DMS153 treated with DMSO at 0.1 percent for 48 hours (cell line): ENCODE measurements at regions not wholly inside any gene's neighbourhood (a gene's known extent, or its start where the extent isn't known, plus 50 kb on each side); places are given as distances from the start of the nearest gene placed in this dataset.
"Not testable (repeated sequence)": the region's sequence is repeated elsewhere in the genome, so short reads cannot be mapped to it uniquely, and the experiment has no call there.

Experiments used
- DNase-seq: peaks from one replicate; lab custom pipeline; 2025; ENCODE audit not compliant: unreplicated experiment; lab: John Stamatoyannopoulos, UW

DNA sequence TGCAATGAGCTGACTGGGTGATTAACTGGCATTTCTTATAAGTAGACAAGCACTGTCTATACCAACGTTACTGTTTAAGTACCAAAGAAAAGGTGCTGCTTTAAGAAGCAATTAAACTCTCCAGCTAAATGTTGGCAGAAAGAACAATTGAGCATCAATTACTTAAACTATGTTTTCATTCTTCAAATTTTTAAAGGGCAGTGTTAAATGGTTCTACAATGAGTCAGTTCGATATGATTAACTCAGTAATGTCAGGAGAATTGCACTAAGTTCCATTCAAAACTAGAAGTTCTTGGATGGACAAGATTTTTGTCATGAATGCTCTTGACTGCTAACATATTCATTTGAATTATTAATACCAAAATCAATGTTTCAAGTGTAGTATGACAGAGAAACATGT, 593.7 kb downstream of the DNAH5 start:
- DNase-seq: no peak

- no peak for DNase-seq
Observed at GRCh38 chr5:13348568-13348967, 595.9 kb downstream of the DNAH5 start.

GRCh38 chr5:13346401-13346800, 598.1 kb downstream of the DNAH5 start:
- no peak for DNase-seq

DNA sequence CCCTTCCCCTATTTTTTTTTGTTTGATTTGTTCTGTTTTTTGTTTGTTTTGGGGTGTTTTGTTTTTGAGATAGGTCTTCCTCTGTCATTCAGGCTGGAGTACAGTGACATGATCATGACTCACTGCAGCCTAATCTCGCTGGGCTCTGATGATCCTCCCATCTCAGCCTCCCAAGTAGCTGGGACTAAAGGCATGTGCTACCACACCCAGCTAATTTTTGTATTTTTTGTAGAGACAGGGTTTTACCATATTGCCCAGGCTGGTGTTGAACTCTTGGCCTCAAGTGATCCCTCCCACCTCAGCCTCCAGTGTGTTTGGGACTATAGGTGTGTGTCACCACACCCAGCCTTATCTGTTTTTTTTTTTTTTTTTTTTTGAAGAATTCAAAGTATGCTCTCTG, 605.4 kb downstream of the DNAH5 start:
- no peak for DNase-seq

- DNase-seq: not testable (repeated sequence)
Observed at GRCh38 chr5:13335026-13335425, 609.5 kb downstream of the DNAH5 start.

GRCh38 chr5:13331585-13331984, 612.9 kb downstream of the DNAH5 start:
- DNase-seq: no peak

DNA sequence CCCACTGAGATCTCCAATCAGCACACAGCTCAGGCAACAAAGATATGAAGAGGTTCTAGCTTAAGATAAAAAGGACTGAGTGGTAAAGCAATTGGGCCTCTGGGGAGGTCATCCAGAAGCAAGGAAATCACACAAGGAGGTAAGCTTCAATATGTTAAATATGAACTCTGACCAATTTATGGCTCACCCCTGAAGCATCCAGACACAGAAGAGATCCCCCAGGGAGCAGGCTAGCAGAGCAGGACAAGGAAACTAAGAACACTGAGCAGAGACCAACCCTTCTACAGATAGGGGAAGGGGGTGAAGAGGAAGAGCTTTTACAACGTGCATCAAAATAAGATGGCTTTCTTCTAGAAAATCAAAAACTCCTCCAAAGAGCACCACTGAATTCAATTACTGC, 616.2 kb downstream of the DNAH5 start:
- DNase-seq: no peak

DNA sequence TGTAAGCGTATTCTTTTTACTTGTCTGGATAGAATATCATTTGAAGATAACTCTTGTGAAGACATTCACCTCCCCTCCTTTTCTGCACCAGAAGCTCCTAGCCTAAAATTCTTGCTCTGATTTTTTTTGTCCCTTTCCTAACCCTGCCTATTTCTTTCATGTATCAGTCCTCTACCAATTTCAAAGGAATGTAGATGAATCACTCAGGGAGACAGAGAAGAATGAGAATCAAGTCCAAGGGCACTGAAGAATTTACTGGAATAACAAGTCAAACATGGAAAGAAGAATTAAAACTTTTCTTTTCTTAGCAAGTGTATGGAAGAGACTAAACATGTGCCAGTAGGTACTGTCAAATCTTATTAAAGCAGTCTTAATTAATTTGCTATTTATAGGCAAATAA, 618.7 kb downstream of the DNAH5 start:
- no peak for DNase-seq

DNA sequence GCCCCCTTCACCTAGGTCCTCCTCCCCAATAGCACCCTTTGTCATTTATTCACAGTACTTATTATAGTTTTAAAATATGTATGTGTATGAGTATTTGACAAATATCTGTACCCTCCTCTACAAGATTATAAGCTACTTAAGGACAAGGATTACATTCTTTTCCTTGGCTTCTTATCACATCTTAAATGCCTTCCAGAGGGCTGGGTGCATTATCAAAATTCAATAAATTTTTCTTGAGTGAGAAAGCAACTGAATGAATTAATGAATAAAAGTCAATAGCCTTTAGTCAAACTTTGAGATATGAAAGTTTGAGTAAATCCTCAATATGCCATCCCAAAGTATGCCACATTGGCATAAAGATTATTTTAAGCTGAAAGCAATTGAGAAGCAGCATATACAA, 621.7 kb downstream of the DNAH5 start:
- no peak for DNase-seq

- no peak for DNase-seq
Observed at GRCh38 chr5:13317654-13318053, 626.8 kb downstream of the DNAH5 start.

- DNase-seq: no peak
Observed at GRCh38 chr5:13316176-13316575, 628.3 kb downstream of the DNAH5 start.

DNA sequence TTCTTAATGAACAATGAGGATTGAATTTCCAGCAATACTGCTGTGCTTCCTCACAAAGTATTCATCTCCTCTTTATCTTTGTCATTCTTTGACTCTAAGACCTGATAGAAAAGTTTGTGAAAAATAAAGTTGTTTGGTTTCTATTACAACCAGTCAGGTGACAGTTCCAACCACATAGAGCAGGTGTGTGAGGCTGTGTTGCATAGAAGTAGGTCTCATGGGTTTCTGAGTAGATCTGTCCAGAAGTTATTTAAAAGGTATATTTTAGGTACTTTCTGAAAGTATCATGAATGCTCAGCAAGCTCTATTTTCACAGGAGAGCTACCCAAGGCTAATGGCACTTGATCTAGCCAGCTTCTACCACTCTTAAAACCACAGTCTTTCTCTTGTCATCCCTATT, 637.0 kb downstream of the DNAH5 start:
- DNase-seq: no peak

GRCh38 chr5:13303445-13303844, 641.0 kb downstream of the DNAH5 start:
- DNase-seq: no peak

DNA sequence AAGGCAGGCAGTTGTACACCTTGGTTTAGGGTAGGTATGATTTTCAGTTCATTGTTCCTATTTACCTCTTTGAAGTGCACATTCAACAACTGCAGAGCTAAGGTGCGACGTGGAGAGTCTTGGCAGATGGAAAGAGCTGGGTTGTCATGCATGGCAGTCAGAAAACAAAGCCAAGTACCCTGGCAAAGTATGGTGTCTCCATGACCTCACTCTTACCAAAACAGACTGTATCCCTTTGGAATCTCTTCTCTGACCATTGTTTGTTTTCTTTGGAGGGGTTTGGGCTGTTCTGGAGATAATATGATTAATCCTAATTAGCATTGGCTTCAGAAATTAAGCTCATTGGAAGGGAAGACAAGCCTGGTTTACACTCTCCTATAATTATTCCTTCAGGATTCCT, 665.7 kb downstream of the DNAH5 start:
- no peak for DNase-seq

- DNase-seq: peak; percentile 11
Observed at GRCh38 chr5:13278148-13278547, 666.3 kb downstream of the DNAH5 start.

DNA sequence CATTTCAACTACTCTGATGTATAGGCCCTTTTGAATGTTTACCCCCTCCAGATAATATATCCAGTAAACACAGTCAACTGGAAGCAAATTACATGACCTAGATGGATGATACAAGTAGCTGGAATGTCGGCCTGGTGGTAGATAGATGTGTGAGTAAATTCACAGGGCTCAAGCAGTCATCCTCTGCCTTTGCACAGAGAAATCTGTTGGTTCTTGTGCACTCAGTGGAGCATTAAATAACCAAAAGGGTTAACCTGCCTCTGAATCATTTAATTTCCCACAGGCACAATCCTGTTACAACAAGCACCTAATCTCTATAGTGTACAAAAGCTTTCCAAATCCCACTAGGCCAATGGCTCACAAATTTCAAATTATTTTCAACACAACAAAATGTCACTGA, 668.3 kb downstream of the DNAH5 start:
- no peak for DNase-seq

- DNase-seq: no peak
Observed at GRCh38 chr5:13263701-13264100, 680.8 kb downstream of the DNAH5 start.

DNA sequence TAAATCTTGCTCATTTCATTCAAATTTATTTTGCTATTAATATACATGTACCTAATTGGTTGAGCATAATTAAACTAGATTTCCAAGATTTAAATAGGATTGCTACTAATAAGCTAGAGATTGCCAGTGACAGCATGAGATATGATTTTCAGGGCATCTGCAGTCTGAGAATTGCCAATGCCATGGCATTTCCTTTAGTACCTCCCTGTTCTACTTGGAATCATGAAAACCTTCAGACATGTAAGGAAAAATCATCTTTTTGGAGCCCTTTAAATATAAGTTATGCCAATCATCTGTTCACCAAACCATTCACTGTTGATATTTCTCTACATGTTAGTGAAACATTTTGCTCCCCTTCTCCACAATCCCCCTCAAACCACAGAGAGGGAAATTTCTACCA, 691.4 kb downstream of the DNAH5 start:
- no peak for DNase-seq

- DNase-seq: no peak
Observed at GRCh38 chr5:13252699-13253098, 691.8 kb downstream of the DNAH5 start.

GRCh38 chr5:13251623-13252376, 692.7 kb downstream of the DNAH5 start:
- no peak for DNase-seq

GRCh38 chr5:13250464-13251291, 693.8 kb downstream of the DNAH5 start:
- DNase-seq: no peak

DNA sequence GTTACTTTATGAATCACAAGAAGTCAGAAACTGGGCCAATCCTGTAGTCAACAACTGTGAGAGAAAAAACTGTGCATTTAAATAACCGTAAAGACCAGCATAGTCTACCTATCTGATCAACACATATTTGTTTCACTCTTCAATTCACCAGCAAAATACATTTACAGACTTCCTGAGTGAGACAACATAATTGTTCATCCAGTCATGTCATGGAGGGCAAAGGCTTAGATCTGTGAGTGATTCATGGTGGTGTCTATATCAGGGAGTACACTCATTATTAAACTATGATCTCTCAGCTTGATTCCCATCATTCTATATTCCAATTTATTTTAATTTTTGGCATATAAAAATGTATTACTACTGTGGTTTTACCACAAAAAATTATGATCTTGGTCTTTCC, 694.6 kb downstream of the DNAH5 start:
- no peak for DNase-seq
